ENCODE measurements at regions not wholly inside any gene's neighbourhood (a gene's known extent, or its start where the extent isn't known, plus 50 kb on each side); places are given as distances from the start of the nearest gene placed in this dataset.

DNA sequence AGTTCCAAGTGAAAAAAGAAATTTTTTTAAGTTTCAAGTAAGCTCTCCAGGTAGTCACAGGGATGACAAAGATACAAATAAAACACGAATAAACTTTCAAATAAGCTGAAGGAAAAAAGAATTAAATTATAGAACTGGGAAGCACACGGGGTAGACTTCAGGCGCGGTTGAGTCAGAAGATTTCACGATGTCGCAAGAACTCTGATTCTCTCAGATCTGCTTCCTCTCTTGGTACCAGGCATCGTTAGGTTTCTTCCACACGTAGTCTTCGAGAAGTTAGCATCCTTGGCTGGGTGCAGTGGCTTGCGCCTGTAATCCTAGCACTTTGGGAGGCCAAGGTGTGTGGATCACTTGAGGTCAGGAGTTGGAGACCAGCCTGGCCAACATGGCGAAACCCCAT lies 784.1 kb upstream of the RBFOX1 start:
- Histone ChIP-seq H3K9me1 (replicated peaks; ENCODE audit: control insufficient read depth, extremely low read depth, insufficient read depth, low read length) (no peaks in the 10 kb centered on the region), H3K36me3 (ENCODE audit: control insufficient read depth in 2 of 2, extremely low read depth in 1 of 2, insufficient read depth in 2 of 2, low read length in 2 of 2) (no peaks in the 10 kb centered on the region), H3K4me2 (ENCODE audit: insufficient read depth, low read length) (no peak overlapping the region), H4K20me1 (replicated peaks; ENCODE audit: control insufficient read depth, extremely low read depth, insufficient read depth, low read length) (no peaks in the 10 kb centered on the region), H2AFZ (ENCODE audit: low read depth, low read length) (no peak overlapping the region), H3K9ac (replicated peaks; ENCODE audit: extremely low read depth, insufficient read depth, low read length) (no peak overlapping the region), H3K4me3 (replicated peaks in 1 of 3; ENCODE audit: insufficient read depth in 1 of 3, low read depth in 1 of 3, low read length in 3 of 3) (no peak overlapping the region), H3K9me3 (replicated peaks; ENCODE audit: control insufficient read depth, insufficient read depth, low read length) (peaks cover 3% of the 10 kb centered on the region), H3K4me1 (ENCODE audit: control insufficient read depth, extremely low read depth, insufficient read depth, low read length) (no peaks in the 10 kb centered on the region), H3K79me2 (ENCODE audit: control insufficient read depth, insufficient read depth, low read length) (no peaks in the 10 kb centered on the region), H3K27ac (ENCODE audit: insufficient read depth, low read depth, low read length) (no peak overlapping the region), H3K27me3 (ENCODE audit: control insufficient read depth in 2 of 2, insufficient read depth in 2 of 2, low read length in 2 of 2) (no peaks in the 10 kb centered on the region)
- DNase-seq (ENCODE audit: low read depth, low spot score) = no peak
- dilution Hi-C loops (cut with MboI; ENCODE audit: extremely low pct_ligation_motif_present, low sequenced_read_pairs) = no loop called here
- ChIA-PET POLR2A (interaction anchor here (0.6 kb wide), 1 partner anchor 12 kb away, joined by 3 read pairs; no protein-coding TSS in a partner anchor), CTCF (no interaction called here)
- FAIRE-seq = no peak
- no TSS peak for BruUV-seq (replicated peaks)
- intact Hi-C loops (cut with micrococcal nuclease) = no loop called here
- no peak for TF ChIP-seq FOS (IDR thresholded peaks at IDR 0.05; ENCODE audit: borderline replicate concordance, insufficient read depth, low read length)
- TF ChIP-seq, protein P1, sequence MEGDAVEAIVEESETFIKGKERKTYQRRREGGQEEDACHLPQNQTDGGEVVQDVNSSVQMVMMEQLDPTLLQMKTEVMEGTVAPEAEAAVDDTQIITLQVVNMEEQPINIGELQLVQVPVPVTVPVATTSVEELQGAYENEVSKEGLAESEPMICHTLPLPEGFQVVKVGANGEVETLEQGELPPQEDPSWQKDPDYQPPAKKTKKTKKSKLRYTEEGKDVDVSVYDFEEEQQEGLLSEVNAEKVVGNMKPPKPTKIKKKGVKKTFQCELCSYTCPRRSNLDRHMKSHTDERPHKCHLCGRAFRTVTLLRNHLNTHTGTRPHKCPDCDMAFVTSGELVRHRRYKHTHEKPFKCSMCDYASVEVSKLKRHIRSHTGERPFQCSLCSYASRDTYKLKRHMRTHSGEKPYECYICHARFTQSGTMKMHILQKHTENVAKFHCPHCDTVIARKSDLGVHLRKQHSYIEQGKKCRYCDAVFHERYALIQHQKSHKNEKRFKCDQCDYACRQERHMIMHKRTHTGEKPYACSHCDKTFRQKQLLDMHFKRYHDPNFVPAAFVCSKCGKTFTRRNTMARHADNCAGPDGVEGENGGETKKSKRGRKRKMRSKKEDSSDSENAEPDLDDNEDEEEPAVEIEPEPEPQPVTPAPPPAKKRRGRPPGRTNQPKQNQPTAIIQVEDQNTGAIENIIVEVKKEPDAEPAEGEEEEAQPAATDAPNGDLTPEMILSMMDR (IDR thresholded peaks at IDR 0.05; ENCODE audit: extremely low read depth in 1 of 2, insufficient read depth in 1 of 2, low read depth in 1 of 2, low read length in 2 of 2) = no peak
- no peak for TF ChIP-seq EZH2 (IDR thresholded peaks at IDR 0.05; ENCODE audit: borderline replicate concordance, low read depth, low read length, severe bottlenecking)
- TF ChIP-seq POLR2A (IDR thresholded peaks at IDR 0.05; ENCODE audit: low read depth, low read length) = no peak
- TF ChIP-seq MYC (IDR thresholded peaks at IDR 0.05; ENCODE audit: low read depth, low read length) = no peak
- TF ChIP-seq, protein P2, sequence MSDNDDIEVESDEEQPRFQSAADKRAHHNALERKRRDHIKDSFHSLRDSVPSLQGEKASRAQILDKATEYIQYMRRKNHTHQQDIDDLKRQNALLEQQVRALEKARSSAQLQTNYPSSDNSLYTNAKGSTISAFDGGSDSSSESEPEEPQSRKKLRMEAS (IDR thresholded peaks at IDR 0.05; ENCODE audit: insufficient read depth, insufficient read length) = no peak
- no peak for TF ChIP-seq GATA2 (IDR thresholded peaks at IDR 0.05; ENCODE audit: insufficient read depth, insufficient read length, low read depth, low read length)
- no peak for TF ChIP-seq POLR2AphosphoS5 (IDR thresholded peaks at IDR 0.05; ENCODE audit: insufficient read depth, low read depth, low read length)
- TF ChIP-seq JUN (IDR thresholded peaks at IDR 0.05; ENCODE audit: borderline replicate concordance, insufficient read depth, insufficient read length, low read depth) = no peak
